Left renal cortex interstitium (tissue), 4 donors: ENCODE measurements at regions not wholly inside any gene's neighbourhood (a gene's known extent, or its start where the extent isn't known, plus 50 kb on each side); places are given as distances from the start of the nearest gene placed in this dataset.

Experiments
- DNase-seq, 4 donors: peaks; one replicate each; pipeline ENCODE4 v3.0.0-alpha.2; 2013; ENCODE audit warnings: low read depth in 4 of 4, low spot score in 2 of 4, missing footprints in 1 of 4

- no peak for DNase-seq
Measured at GRCh38 chr6:14910692-14911547, 334.9 kb upstream of the JARID2 start.

- no peak for DNase-seq
Measured at GRCh38 chr6:14912226-14912625, 333.6 kb upstream of the JARID2 start.

GRCh38 chr6:14912706-14913105 is 333.2 kb upstream of the JARID2 start:
- DNase-seq, result no peak

GRCh38 chr6:14913931-14914330 is 331.9 kb upstream of the JARID2 start:
- no peak for DNase-seq

GRCh38 chr6:14915888-14916832 is 329.7 kb upstream of the JARID2 start:
- DNase-seq, result no peak

GRCh38 chr6:14917109-14917910 is 328.6 kb upstream of the JARID2 start:
- DNase-seq, result no peak

GRCh38 chr6:14918200-14918907 is 327.5 kb upstream of the JARID2 start:
- DNase-seq, result no peak

GRCh38 chr6:14919038-14919670 is 326.7 kb upstream of the JARID2 start:
- DNase-seq, result no peak

- no peak for DNase-seq
Measured at GRCh38 chr6:14920276-14920675, 325.6 kb upstream of the JARID2 start.

GRCh38 chr6:14921170-14921569 is 324.7 kb upstream of the JARID2 start:
- DNase-seq, result peak in 1 of 4 donors; percentile 66

- no peak for DNase-seq
Measured at GRCh38 chr6:14921878-14922671, 323.8 kb upstream of the JARID2 start.

- no peak for DNase-seq
Measured at GRCh38 chr6:14922706-14923460, 323.0 kb upstream of the JARID2 start.

GRCh38 chr6:14924126-14925024 is 321.5 kb upstream of the JARID2 start:
- peak in 2 of 4 donors; percentile 59 to 68 for DNase-seq

- no peak for DNase-seq
Measured at GRCh38 chr6:14925025-14925698, 320.7 kb upstream of the JARID2 start.

GRCh38 chr6:14925699-14926026 is 320.2 kb upstream of the JARID2 start:
- DNase-seq, result no peak

- no peak for DNase-seq
Measured at GRCh38 chr6:14927398-14927797, 318.5 kb upstream of the JARID2 start.

- no peak for DNase-seq
Measured at GRCh38 chr6:14929291-14929690, 316.6 kb upstream of the JARID2 start.
